ENCODE measurements at regions not wholly inside any gene's neighbourhood (a gene's known extent, or its start where the extent isn't known, plus 50 kb on each side); places are given as distances from the start of the nearest gene placed in this dataset.

DNA sequence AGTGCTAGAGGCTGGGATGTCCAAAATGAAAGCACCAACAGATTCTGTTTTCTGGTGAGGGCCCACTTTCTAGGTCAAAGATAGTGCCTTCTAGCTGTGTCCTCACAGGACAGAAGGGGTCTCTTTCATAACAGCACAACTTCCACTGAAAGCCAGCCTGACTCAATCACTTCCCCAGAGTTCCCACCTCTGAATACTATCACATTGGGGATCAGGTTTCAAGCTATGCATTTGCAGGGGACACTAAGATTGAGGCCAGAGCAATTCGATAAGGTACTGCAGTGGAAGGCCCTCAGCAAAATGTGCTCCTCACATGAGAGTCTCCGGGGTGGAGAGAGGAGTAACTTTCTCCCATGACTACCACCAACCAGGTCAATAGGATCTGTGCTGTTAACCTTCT lies 1501.5 kb downstream of the EFNB2 start:
- no peak for TF ChIP-seq YY1 (IDR thresholded peaks at IDR 0.05; ENCODE audit: extremely low read depth, insufficient replicate concordance, low read depth, low read length)
- no peak for TF ChIP-seq CTCF (IDR thresholded peaks at IDR 0.05 in 2 of 3, conservative IDR thresholded peaks at IDR 0.05 in 1 of 3; ENCODE audit: borderline replicate concordance in 1 of 3, insufficient read depth in 1 of 3, low read depth in 2 of 3, low read length in 2 of 3)
- TF ChIP-seq, protein P1, sequence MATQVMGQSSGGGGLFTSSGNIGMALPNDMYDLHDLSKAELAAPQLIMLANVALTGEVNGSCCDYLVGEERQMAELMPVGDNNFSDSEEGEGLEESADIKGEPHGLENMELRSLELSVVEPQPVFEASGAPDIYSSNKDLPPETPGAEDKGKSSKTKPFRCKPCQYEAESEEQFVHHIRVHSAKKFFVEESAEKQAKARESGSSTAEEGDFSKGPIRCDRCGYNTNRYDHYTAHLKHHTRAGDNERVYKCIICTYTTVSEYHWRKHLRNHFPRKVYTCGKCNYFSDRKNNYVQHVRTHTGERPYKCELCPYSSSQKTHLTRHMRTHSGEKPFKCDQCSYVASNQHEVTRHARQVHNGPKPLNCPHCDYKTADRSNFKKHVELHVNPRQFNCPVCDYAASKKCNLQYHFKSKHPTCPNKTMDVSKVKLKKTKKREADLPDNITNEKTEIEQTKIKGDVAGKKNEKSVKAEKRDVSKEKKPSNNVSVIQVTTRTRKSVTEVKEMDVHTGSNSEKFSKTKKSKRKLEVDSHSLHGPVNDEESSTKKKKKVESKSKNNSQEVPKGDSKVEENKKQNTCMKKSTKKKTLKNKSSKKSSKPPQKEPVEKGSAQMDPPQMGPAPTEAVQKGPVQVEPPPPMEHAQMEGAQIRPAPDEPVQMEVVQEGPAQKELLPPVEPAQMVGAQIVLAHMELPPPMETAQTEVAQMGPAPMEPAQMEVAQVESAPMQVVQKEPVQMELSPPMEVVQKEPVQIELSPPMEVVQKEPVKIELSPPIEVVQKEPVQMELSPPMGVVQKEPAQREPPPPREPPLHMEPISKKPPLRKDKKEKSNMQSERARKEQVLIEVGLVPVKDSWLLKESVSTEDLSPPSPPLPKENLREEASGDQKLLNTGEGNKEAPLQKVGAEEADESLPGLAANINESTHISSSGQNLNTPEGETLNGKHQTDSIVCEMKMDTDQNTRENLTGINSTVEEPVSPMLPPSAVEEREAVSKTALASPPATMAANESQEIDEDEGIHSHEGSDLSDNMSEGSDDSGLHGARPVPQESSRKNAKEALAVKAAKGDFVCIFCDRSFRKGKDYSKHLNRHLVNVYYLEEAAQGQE (IDR thresholded peaks at IDR 0.05; ENCODE audit: low read depth) = no peak
- TF ChIP-seq SIN3A (IDR thresholded peaks at IDR 0.05; ENCODE audit: low read depth) = no peak
- TF ChIP-seq EZH2 (IDR thresholded peaks at IDR 0.05) = no peak

Measured in HCT116 (cell line).